Prostate gland (tissue), 2 donors: ENCODE measurements at regions not wholly inside any gene's neighbourhood (a gene's known extent, or its start where the extent isn't known, plus 50 kb on each side); places are given as distances from the start of the nearest gene placed in this dataset.

Experiments
- CTCF ChIP-seq, 4 experiments: fragments of 200-600 bp in 2 of 4; fragments of 450-650 bp in 2 of 4; sonication (generic) in 2 of 4; IDR thresholded peaks; 1 replicate in 3 of 4; 2 replicates in 1 of 4; pipeline ENCODE4 v1.5.1; 2016 to 2019; ENCODE audit warnings: antibody characterized with exemption in 4 of 4, mild to moderate bottlenecking in 2 of 4, moderate library complexity in 2 of 4
- POLR2AphosphoS5 ChIP-seq: sonication (generic); formaldehyde crosslinking; IDR thresholded peaks from one replicate; pipeline ENCODE4 v1.6.1; 2017; ENCODE audit warnings: antibody characterized with exemption

GRCh38 chr12:130007771-130008170 is 103.9 kb upstream of the TMEM132D start:
- TF ChIP-seq CTCF (IDR thresholded peaks at IDR 0.05) (no peak), POLR2AphosphoS5 (no peak)
